Uterus (tissue), 3 donors: ENCODE measurements at regions not wholly inside any gene's neighbourhood (a gene's known extent, or its start where the extent isn't known, plus 50 kb on each side); places are given as distances from the start of the nearest gene placed in this dataset.
"Not testable (repeated sequence)": the region's sequence is repeated elsewhere in the genome, so short reads cannot be mapped to it uniquely, and the experiment has no call there.

Experiments
- DNase-seq, 2 donors: peaks; one replicate each; pipeline ENCODE4 v3.0.0-alpha.2; 2019 to 2020
- H3K27ac ChIP-seq, 2 donors: fragments of 200-600 bp; sonication (generic); 1 replicate in 1 of 2; 2 replicates in 1 of 2; pipeline ENCODE4 v1.5.1; 2016 to 2018
- H3K27me3 ChIP-seq, 2 donors: fragments of 200-600 bp; sonication (generic); one replicate each; pipeline ENCODE4 v1.5.1; 2018 to 2019; ENCODE audit warnings: control low read depth in 1 of 2
- H3K36me3 ChIP-seq, 2 donors: fragments of 200-600 bp; sonication (generic); one replicate each; pipeline ENCODE4 v1.5.1; 2019; ENCODE audit warnings: control low read depth in 1 of 2
- H3K4me1 ChIP-seq, 2 donors: fragments of 200-600 bp; sonication (generic); one replicate each; pipeline ENCODE4 v1.5.1; 2018 to 2019; ENCODE audit warnings: control low read depth in 1 of 2
- H3K4me3 ChIP-seq, 2 donors: fragments of 200-600 bp; sonication (generic); 1 replicate in 1 of 2; 2 replicates in 1 of 2; pipeline ENCODE4 v1.5.1; 2018 to 2019; ENCODE audit warnings: mild to moderate bottlenecking in 1 of 2
- H3K9me3 ChIP-seq, 2 donors: fragments of 200-600 bp; sonication (generic); one replicate each; pipeline ENCODE4 v1.5.1; 2019; ENCODE audit warnings: control low read depth in 1 of 2
- POLR2A ChIP-seq, 2 donors: fragments of 450-650 bp; IDR thresholded peaks; one replicate each; pipeline ENCODE4 v1.6.1; 2016; ENCODE audit warnings: antibody characterized with exemption in 2 of 2, mild to moderate bottlenecking in 1 of 2, moderate library complexity in 1 of 2
- intact Hi-C: fragments of 100-400 bp; cut with DNase I; formaldehyde crosslinking; loops from one replicate; pipeline ENCODE4 v1.15.1; 2023; ENCODE audit warnings: low total_unique reads
- TF ChIP-seq, protein P1 (sequence below), 4 experiments: fragments of 200-600 bp in 2 of 4; fragments of 450-650 bp in 2 of 4; sonication (generic) in 2 of 4; IDR thresholded peaks; one replicate each; pipeline ENCODE4 v1.5.1; 2016 to 2019; ENCODE audit warnings: antibody characterized with exemption in 4 of 4, mild to moderate bottlenecking in 2 of 4, moderate library complexity in 1 of 4
- donor health status: DM: yes; HTN: yes; CAD: no.

DNA sequence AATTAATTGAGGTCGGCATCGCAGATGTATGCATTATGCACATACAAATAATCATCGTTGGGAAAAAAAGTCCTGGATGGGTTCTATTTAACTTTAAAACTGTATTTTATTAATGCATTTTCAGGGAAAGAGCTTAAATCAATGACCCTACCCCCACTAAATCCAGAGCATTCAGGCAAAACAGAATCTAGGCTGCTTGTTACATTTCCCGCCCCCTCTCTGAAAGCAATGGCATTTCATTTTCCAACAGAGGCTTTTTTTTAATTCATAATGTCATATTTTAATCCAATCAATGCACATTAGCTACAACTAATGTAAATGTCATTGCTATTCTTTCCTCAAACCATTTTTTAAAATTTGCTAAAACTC is 117.4 kb upstream of the GRIA1 start:
- H3K9me3 ChIP-seq: no peaks in the 10 kb centered on the region
- intact Hi-C loops: no loop called here
- H3K4me3 ChIP-seq: no peak overlapping the region
- H3K27ac ChIP-seq: no peak overlapping the region
- DNase-seq: no peak
- TF ChIP-seq, protein P1, sequence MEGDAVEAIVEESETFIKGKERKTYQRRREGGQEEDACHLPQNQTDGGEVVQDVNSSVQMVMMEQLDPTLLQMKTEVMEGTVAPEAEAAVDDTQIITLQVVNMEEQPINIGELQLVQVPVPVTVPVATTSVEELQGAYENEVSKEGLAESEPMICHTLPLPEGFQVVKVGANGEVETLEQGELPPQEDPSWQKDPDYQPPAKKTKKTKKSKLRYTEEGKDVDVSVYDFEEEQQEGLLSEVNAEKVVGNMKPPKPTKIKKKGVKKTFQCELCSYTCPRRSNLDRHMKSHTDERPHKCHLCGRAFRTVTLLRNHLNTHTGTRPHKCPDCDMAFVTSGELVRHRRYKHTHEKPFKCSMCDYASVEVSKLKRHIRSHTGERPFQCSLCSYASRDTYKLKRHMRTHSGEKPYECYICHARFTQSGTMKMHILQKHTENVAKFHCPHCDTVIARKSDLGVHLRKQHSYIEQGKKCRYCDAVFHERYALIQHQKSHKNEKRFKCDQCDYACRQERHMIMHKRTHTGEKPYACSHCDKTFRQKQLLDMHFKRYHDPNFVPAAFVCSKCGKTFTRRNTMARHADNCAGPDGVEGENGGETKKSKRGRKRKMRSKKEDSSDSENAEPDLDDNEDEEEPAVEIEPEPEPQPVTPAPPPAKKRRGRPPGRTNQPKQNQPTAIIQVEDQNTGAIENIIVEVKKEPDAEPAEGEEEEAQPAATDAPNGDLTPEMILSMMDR (IDR thresholded peaks at IDR 0.05): no peak
- no peak for TF ChIP-seq POLR2A (IDR thresholded peaks at IDR 0.05)
- H3K36me3 ChIP-seq: no peaks in the 10 kb centered on the region
- no peaks in the 10 kb centered on the region for H3K4me1 ChIP-seq
- H3K27me3 ChIP-seq: no peaks in the 10 kb centered on the region

DNA sequence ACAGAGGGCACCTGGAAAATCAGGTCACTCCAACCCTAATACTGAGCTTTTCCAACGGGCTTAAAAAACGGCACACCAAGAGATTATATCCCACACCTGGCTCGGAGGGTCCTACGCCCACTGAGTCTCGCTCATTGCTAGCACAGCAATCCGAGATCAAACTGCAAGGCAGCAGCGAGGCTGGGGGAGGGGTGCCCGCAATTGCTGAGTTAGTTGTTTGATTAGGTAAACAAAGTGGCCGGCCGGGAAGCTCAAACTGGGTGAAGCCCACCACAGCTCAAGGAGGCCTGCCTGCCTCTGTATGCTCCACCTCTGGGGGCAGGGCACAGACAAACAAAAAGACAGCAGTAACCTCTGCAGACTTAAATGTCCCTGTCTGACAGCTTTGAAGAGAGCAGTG is 108.8 kb upstream of the GRIA1 start:
- H3K9me3 ChIP-seq, H3K4me1 ChIP-seq, intact Hi-C loops, H3K36me3 ChIP-seq, H3K27ac ChIP-seq, H3K27me3 ChIP-seq, H3K4me3 ChIP-seq: not testable (repeated sequence)
- peak in 1 of 2 donors; percentile 12 for DNase-seq

- TF ChIP-seq, protein P1 (IDR thresholded peaks at IDR 0.05): no peak
- TF ChIP-seq POLR2A (IDR thresholded peaks at IDR 0.05): no peak
- H3K27me3 ChIP-seq: no peaks in the 10 kb centered on the region
- H3K4me1 ChIP-seq: no peaks in the 10 kb centered on the region
- no peaks in the 10 kb centered on the region for H3K36me3 ChIP-seq
- H3K27ac ChIP-seq: no peak overlapping the region
- DNase-seq: no peak
- intact Hi-C loops: no loop called here
- no peak overlapping the region for H3K4me3 ChIP-seq
- no peaks in the 10 kb centered on the region for H3K9me3 ChIP-seq
Measured at GRCh38 chr5:153390569-153390968, 99.9 kb upstream of the GRIA1 start.

DNA sequence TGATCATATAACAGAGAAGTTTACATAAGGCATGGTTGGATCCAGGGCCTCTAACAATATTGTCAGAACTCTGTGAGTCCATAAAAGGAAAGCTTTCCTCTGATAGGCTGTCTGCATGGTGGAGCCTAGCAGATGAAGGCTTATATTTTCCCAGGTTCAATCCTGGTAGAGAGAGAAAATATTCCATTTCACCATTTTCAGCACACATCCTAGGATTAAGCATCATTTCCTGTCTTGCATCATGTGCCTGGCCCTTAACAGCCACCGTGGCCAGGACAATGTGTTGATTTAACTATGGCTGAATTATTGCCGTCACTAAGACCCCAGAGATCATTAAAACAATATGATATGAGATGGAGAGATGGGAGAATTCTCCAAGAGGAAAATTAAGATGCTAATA is 90.9 kb upstream of the GRIA1 start:
- TF ChIP-seq POLR2A (IDR thresholded peaks at IDR 0.05): no peak
- TF ChIP-seq, protein P1 (IDR thresholded peaks at IDR 0.05): no peak
- intact Hi-C loops: no loop called here
- H3K4me3 ChIP-seq: no peak overlapping the region

GRCh38 chr5:153400931-153401330 is 89.5 kb upstream of the GRIA1 start:
- no peaks in the 10 kb centered on the region for H3K9me3 ChIP-seq
- H3K36me3 ChIP-seq: no peaks in the 10 kb centered on the region
- H3K4me3 ChIP-seq: no peak overlapping the region
- DNase-seq: no peak
- H3K27me3 ChIP-seq: no peaks in the 10 kb centered on the region
- intact Hi-C loops: no loop called here
- H3K4me1 ChIP-seq: no peaks in the 10 kb centered on the region
- no peak overlapping the region for H3K27ac ChIP-seq
- no peak for TF ChIP-seq POLR2A (IDR thresholded peaks at IDR 0.05)
- TF ChIP-seq, protein P1 (IDR thresholded peaks at IDR 0.05): no peak

More for the DNA sequence above, 90.9 kb upstream of the GRIA1 start:
- Histone ChIP-seq H3K4me1 (no peaks in the 10 kb centered on the region), H3K9me3 (no peaks in the 10 kb centered on the region), H3K27me3 (no peaks in the 10 kb centered on the region), H3K27ac (no peak overlapping the region), H3K36me3 (no peaks in the 10 kb centered on the region)
- no peak for DNase-seq

- intact Hi-C loops: no loop called here
- Histone ChIP-seq H3K4me1 (no peaks in the 10 kb centered on the region), H3K27me3 (no peaks in the 10 kb centered on the region), H3K27ac (no peak overlapping the region), H3K36me3 (no peaks in the 10 kb centered on the region), H3K9me3 (no peaks in the 10 kb centered on the region), H3K4me3 (no peak overlapping the region)
- DNase-seq: no peak
- TF ChIP-seq, protein P1 (IDR thresholded peaks at IDR 0.05): no peak
- no peak for TF ChIP-seq POLR2A (IDR thresholded peaks at IDR 0.05)
Measured at GRCh38 chr5:153402550-153402949, 87.9 kb upstream of the GRIA1 start.
